ENCODE measurements at regions not wholly inside any gene's neighbourhood (a gene's known extent, or its start where the extent isn't known, plus 50 kb on each side); places are given as distances from the start of the nearest gene placed in this dataset.

- DNase-seq (ENCODE audit: low read depth in 2 of 2) = no peak
Observed at GRCh38 chr10:29757551-29758297, 123.0 kb upstream of the SVIL start.

- no peak for DNase-seq (ENCODE audit: low read depth in 2 of 2)
Observed at GRCh38 chr10:29756451-29756850, 121.7 kb upstream of the SVIL start.

GRCh38 chr10:29753283-29753682 is 118.5 kb upstream of the SVIL start:
- DNase-seq (ENCODE audit: low read depth in 2 of 2) = no peak

GRCh38 chr10:29751684-29752083 is 116.9 kb upstream of the SVIL start:
- DNase-seq (ENCODE audit: low read depth in 2 of 2) = no peak

- DNase-seq (ENCODE audit: low read depth in 2 of 2) = no peak
Observed at GRCh38 chr10:29751240-29751639, 116.5 kb upstream of the SVIL start.

GRCh38 chr10:29749150-29749549 is 114.4 kb upstream of the SVIL start:
- no peak for DNase-seq (ENCODE audit: low read depth in 2 of 2)

- no peak for DNase-seq (ENCODE audit: low read depth in 2 of 2)
Observed at GRCh38 chr10:29748109-29748650, 113.4 kb upstream of the SVIL start.

- DNase-seq (ENCODE audit: low read depth in 2 of 2) = no peak
Observed at GRCh38 chr10:29746080-29746797, 111.5 kb upstream of the SVIL start.

GRCh38 chr10:29740981-29741545 is 106.3 kb upstream of the SVIL start:
- no peak for DNase-seq (ENCODE audit: low read depth in 2 of 2)

- no peak for DNase-seq (ENCODE audit: low read depth in 2 of 2)
Observed at GRCh38 chr10:29738341-29738740, 103.6 kb upstream of the SVIL start.

GRCh38 chr10:29737074-29737593 is 102.4 kb upstream of the SVIL start:
- DNase-seq (ENCODE audit: low read depth in 2 of 2) = no peak

GRCh38 chr10:29736366-29737073 is 101.7 kb upstream of the SVIL start:
- no peak for DNase-seq (ENCODE audit: low read depth in 2 of 2)

GRCh38 chr10:29735628-29736365 is 101.0 kb upstream of the SVIL start:
- DNase-seq (ENCODE audit: low read depth in 2 of 2) = peak; percentile 69 to 78

GRCh38 chr10:29734962-29735627 is 100.3 kb upstream of the SVIL start:
- DNase-seq (ENCODE audit: low read depth in 2 of 2) = peak in 1 of 2 donors; percentile 15

GRCh38 chr10:29734640-29734961 is 99.8 kb upstream of the SVIL start:
- no peak for DNase-seq (ENCODE audit: low read depth in 2 of 2)

GRCh38 chr10:29733323-29733722 is 98.6 kb upstream of the SVIL start:
- no peak for DNase-seq (ENCODE audit: low read depth in 2 of 2)

GRCh38 chr10:29732918-29733317 is 98.1 kb upstream of the SVIL start:
- no peak for DNase-seq (ENCODE audit: low read depth in 2 of 2)

- DNase-seq (ENCODE audit: low read depth in 2 of 2) = no peak
Observed at GRCh38 chr10:29731760-29732159, 97.0 kb upstream of the SVIL start.

GRCh38 chr10:29730969-29731368 is 96.2 kb upstream of the SVIL start:
- no peak for DNase-seq (ENCODE audit: low read depth in 2 of 2)

- DNase-seq (ENCODE audit: low read depth in 2 of 2) = no peak
Observed at GRCh38 chr10:29730458-29730857, 95.7 kb upstream of the SVIL start.

GRCh38 chr10:29728541-29729049 is 93.8 kb upstream of the SVIL start:
- DNase-seq (ENCODE audit: low read depth in 2 of 2) = no peak
